M059J (cell line): ENCODE measurements at regions not wholly inside any gene's neighbourhood (a gene's known extent, or its start where the extent isn't known, plus 50 kb on each side); places are given as distances from the start of the nearest gene placed in this dataset.
"Not testable (repeated sequence)": the region's sequence is repeated elsewhere in the genome, so short reads cannot be mapped to it uniquely, and the experiment has no call there.

Source experiments
- DNase-seq: peaks from one replicate; pipeline ENCODE4 v3.0.0-alpha.2; 2012; ENCODE audit warnings: low read depth

- no peak for DNase-seq
Observed at GRCh38 chr2:8597559-8598225, 84.2 kb upstream of the ID2 start.

GRCh38 chr2:8598295-8599165 lies 83.3 kb upstream of the ID2 start:
- DNase-seq, result peak; percentile 87

GRCh38 chr2:8599421-8600242 lies 82.2 kb upstream of the ID2 start:
- no peak for DNase-seq

GRCh38 chr2:8600456-8600855 lies 81.4 kb upstream of the ID2 start:
- no peak for DNase-seq

- no peak for DNase-seq
Observed at GRCh38 chr2:8602809-8603208, 79.0 kb upstream of the ID2 start.

GRCh38 chr2:8603356-8603755 lies 78.5 kb upstream of the ID2 start:
- DNase-seq, result not testable (repeated sequence)

- DNase-seq, result no peak
Observed at GRCh38 chr2:8604262-8604661, 77.6 kb upstream of the ID2 start.

GRCh38 chr2:8605351-8606065 lies 76.3 kb upstream of the ID2 start:
- DNase-seq, result peak; percentile 37

- DNase-seq, result no peak
Observed at GRCh38 chr2:8606226-8606625, 75.6 kb upstream of the ID2 start.

GRCh38 chr2:8606649-8607550 lies 75.0 kb upstream of the ID2 start:
- DNase-seq, result no peak

GRCh38 chr2:8607606-8608005 lies 74.2 kb upstream of the ID2 start:
- DNase-seq, result no peak

- no peak for DNase-seq
Observed at GRCh38 chr2:8608411-8608954, 73.4 kb upstream of the ID2 start.

- no peak for DNase-seq
Observed at GRCh38 chr2:8609357-8609811, 72.5 kb upstream of the ID2 start.

GRCh38 chr2:8610775-8611174 lies 71.1 kb upstream of the ID2 start:
- DNase-seq, result not testable (repeated sequence)

GRCh38 chr2:8611246-8611645 lies 70.6 kb upstream of the ID2 start:
- no peak for DNase-seq

- no peak for DNase-seq
Observed at GRCh38 chr2:8611700-8612099, 70.2 kb upstream of the ID2 start.

- DNase-seq, result no peak
Observed at GRCh38 chr2:8612734-8613179, 69.1 kb upstream of the ID2 start.

GRCh38 chr2:8613207-8613999 lies 68.5 kb upstream of the ID2 start:
- not testable (repeated sequence) for DNase-seq

- no peak for DNase-seq
Observed at GRCh38 chr2:8614646-8615045, 67.2 kb upstream of the ID2 start.

GRCh38 chr2:8615252-8615575 lies 66.6 kb upstream of the ID2 start:
- no peak for DNase-seq
